ENCODE measurements at regions not wholly inside any gene's neighbourhood (a gene's known extent, or its start where the extent isn't known, plus 50 kb on each side); places are given as distances from the start of the nearest gene placed in this dataset.

- TF ChIP-seq CTCF (IDR thresholded peaks at IDR 0.05; ENCODE audit: low read length) (no peak), EZH2 (IDR thresholded peaks at IDR 0.05; ENCODE audit: borderline replicate concordance, low read length) (no peak)
Observed at GRCh38 chr7:131858611-131859010, 302.2 kb upstream of the PODXL start.
